KMS-11 (cell line): ENCODE measurements at regions not wholly inside any gene's neighbourhood (a gene's known extent, or its start where the extent isn't known, plus 50 kb on each side); places are given as distances from the start of the nearest gene placed in this dataset.

Source experiments
- H2AFZ ChIP-seq: fragments of 200-600 bp; sonication (generic); 2 replicates; pipeline ENCODE4 v1.6.1; 2016; ENCODE audit warnings: antibody characterized with exemption, mixed run types, low read depth
- H3K27ac ChIP-seq: fragments of 200-600 bp; sonication (generic); 2 replicates; pipeline ENCODE4 v1.6.1; 2016; ENCODE audit warnings: mild to moderate bottlenecking, mixed run types
- H3K27me3 ChIP-seq: fragments of 200-600 bp; sonication (generic); 2 replicates; pipeline ENCODE4 v1.6.1; 2017; ENCODE audit warnings: mild to moderate bottlenecking, low read depth, mixed run types, moderate library complexity; ENCODE audit not compliant: insufficient read depth
- H3K36me3 ChIP-seq: fragments of 200-600 bp; sonication (generic); 2 replicates; pipeline ENCODE4 v1.6.1; 2017; ENCODE audit warnings: mild to moderate bottlenecking, mixed run types; ENCODE audit not compliant: insufficient read depth
- H3K4me1 ChIP-seq: fragments of 200-600 bp; sonication (generic); 2 replicates; pipeline ENCODE4 v1.6.1; 2016; ENCODE audit warnings: mild to moderate bottlenecking, low read depth, mixed run types; ENCODE audit not compliant: poor library complexity, severe bottlenecking
- H3K4me2 ChIP-seq: fragments of 200-600 bp; sonication (generic); 2 replicates; pipeline ENCODE4 v1.7.0; 2016; ENCODE audit warnings: mild to moderate bottlenecking, mixed run types
- H3K4me3 ChIP-seq: fragments of 200-600 bp; sonication (generic); IDR thresholded peaks from 2 replicates; pipeline ENCODE4 v1.6.1; 2017; ENCODE audit warnings: low read depth, low read length, mixed read lengths; ENCODE audit not compliant: insufficient read depth
- H3K79me2 ChIP-seq: fragments of 200-600 bp; sonication (generic); 2 replicates; pipeline ENCODE4 v1.6.1; 2016; ENCODE audit warnings: low read depth, mixed run types; ENCODE audit not compliant: insufficient read depth
- H3K9ac ChIP-seq: fragments of 200-600 bp; sonication (generic); 2 replicates; pipeline ENCODE4 v1.6.1; 2016; ENCODE audit warnings: mild to moderate bottlenecking, mixed run types
- H4K20me1 ChIP-seq: fragments of 200-600 bp; sonication (generic); 2 replicates; pipeline ENCODE4 v1.6.1; 2016; ENCODE audit warnings: mild to moderate bottlenecking, mixed run types; ENCODE audit not compliant: insufficient read depth
- CTCF ChIP-seq: fragments of 200-600 bp; sonication (generic); conservative IDR thresholded peaks from 2 replicates; pipeline ENCODE4 v1.6.1; 2017; ENCODE audit warnings: low read depth, mild to moderate bottlenecking, antibody characterized with exemption, low read length, moderate library complexity, mixed read lengths

GRCh38 chr6:40779409-40779808 lies 192.2 kb upstream of the LRFN2 start:
- Histone ChIP-seq H2AFZ (no peak overlapping the region), H3K4me1 (no peaks in the 10 kb centered on the region), H3K4me2 (no peak overlapping the region), H3K9ac (no peak overlapping the region), H3K27me3 (no peaks in the 10 kb centered on the region), H3K36me3 (no peaks in the 10 kb centered on the region), H3K79me2 (no peaks in the 10 kb centered on the region), H4K20me1 (no peaks in the 10 kb centered on the region), H3K4me3 (no peak overlapping the region), H3K27ac (no peak overlapping the region)
- TF ChIP-seq CTCF: no peak

GRCh38 chr6:40778918-40779317 lies 191.8 kb upstream of the LRFN2 start:
- Histone ChIP-seq H3K27ac (no peak overlapping the region), H3K4me2 (no peak overlapping the region), H3K27me3 (no peaks in the 10 kb centered on the region), H2AFZ (no peak overlapping the region), H3K79me2 (no peaks in the 10 kb centered on the region), H3K36me3 (no peaks in the 10 kb centered on the region), H3K4me1 (no peaks in the 10 kb centered on the region), H3K9ac (no peak overlapping the region), H4K20me1 (no peaks in the 10 kb centered on the region), H3K4me3 (no peak overlapping the region)
- TF ChIP-seq CTCF: no peak

GRCh38 chr6:40778196-40778595 lies 191.0 kb upstream of the LRFN2 start:
- Histone ChIP-seq H3K4me2 (no peak overlapping the region), H3K79me2 (no peaks in the 10 kb centered on the region), H3K4me3 (no peak overlapping the region), H3K27ac (no peak overlapping the region), H4K20me1 (no peaks in the 10 kb centered on the region), H2AFZ (no peak overlapping the region), H3K9ac (no peak overlapping the region), H3K27me3 (no peaks in the 10 kb centered on the region), H3K36me3 (no peaks in the 10 kb centered on the region), H3K4me1 (no peaks in the 10 kb centered on the region)
- no peak for TF ChIP-seq CTCF

- no peaks in the 10 kb centered on the region for H3K36me3 ChIP-seq
- H3K4me1 ChIP-seq: no peaks in the 10 kb centered on the region
- H3K4me3 ChIP-seq: no peak overlapping the region
- no peak overlapping the region for H3K27ac ChIP-seq
- no peaks in the 10 kb centered on the region for H4K20me1 ChIP-seq
- H3K79me2 ChIP-seq: no peaks in the 10 kb centered on the region
- H3K27me3 ChIP-seq: no peaks in the 10 kb centered on the region
- TF ChIP-seq CTCF: no peak
- H3K9ac ChIP-seq: no peak overlapping the region
- no peak overlapping the region for H2AFZ ChIP-seq
- no peak overlapping the region for H3K4me2 ChIP-seq
Observed at GRCh38 chr6:40774932-40775331, 187.8 kb upstream of the LRFN2 start.

GRCh38 chr6:40770794-40771193 lies 183.6 kb upstream of the LRFN2 start:
- Histone ChIP-seq H3K27me3 (no peaks in the 10 kb centered on the region), H3K4me1 (no peaks in the 10 kb centered on the region), H2AFZ (no peak overlapping the region), H3K4me2 (no peak overlapping the region), H3K36me3 (no peaks in the 10 kb centered on the region), H3K4me3 (no peak overlapping the region), H4K20me1 (no peaks in the 10 kb centered on the region), H3K9ac (no peak overlapping the region), H3K79me2 (no peaks in the 10 kb centered on the region), H3K27ac (no peak overlapping the region)
- no peak for TF ChIP-seq CTCF
